GM12801 (cell line): ENCODE measurements at regions not wholly inside any gene's neighbourhood (a gene's known extent, or its start where the extent isn't known, plus 50 kb on each side); places are given as distances from the start of the nearest gene placed in this dataset.

Experiments used
- CTCF ChIP-seq: IDR thresholded peaks from one replicate; pipeline ENCODE4 v1.5.1; 2011; ENCODE audit warnings: control low read depth; ENCODE audit not compliant: insufficient read length; ENCODE audit errors: extremely low read depth

GRCh38 chr1:119228335-119229080 lies 88.1 kb upstream of the WARS2 start:
- no peak for TF ChIP-seq CTCF

GRCh38 chr1:119235120-119235519 lies 94.7 kb upstream of the WARS2 start:
- TF ChIP-seq CTCF, result no peak

- no peak for TF ChIP-seq CTCF
These were observed 105.4 kb upstream of the WARS2 start for GRCh38 chr1:119245881-119246280.

- TF ChIP-seq CTCF, result no peak
These were observed 108.8 kb upstream of the WARS2 start for GRCh38 chr1:119249283-119249682.

- no peak for TF ChIP-seq CTCF
These were observed 109.8 kb upstream of the WARS2 start for GRCh38 chr1:119250299-119250698.

GRCh38 chr1:119251751-119252150 lies 111.3 kb upstream of the WARS2 start:
- no peak for TF ChIP-seq CTCF

- no peak for TF ChIP-seq CTCF
These were observed 112.9 kb upstream of the WARS2 start for GRCh38 chr1:119253366-119253765.
